PC-3 (cell line): ENCODE measurements at regions not wholly inside any gene's neighbourhood (a gene's known extent, or its start where the extent isn't known, plus 50 kb on each side); places are given as distances from the start of the nearest gene placed in this dataset.

Experiments used
- ATAC-seq: fragments of 200-7000 bp; cut with Tn5 transposase; 2 replicates; pipeline ENCODE4 v1.9.1; 2020; ENCODE audit warnings: mild to moderate bottlenecking, moderate library complexity
- BruUV-seq: library from RNA; stranded (reverse); fragments of 400-500 nt; replicated peaks from 2 replicates; lab custom pipeline; 2021; lab: Mats Ljungman, UMichigan
- CTCF ChIA-PET: fragments of 300-600 bp; sonication (Branson Sonifier 250); formaldehyde crosslinking; loops from one replicate; lab custom pipeline; 2022; ENCODE audit warnings: antibody characterized with exemption; lab: Charles Lee
- POLR2A ChIA-PET: fragments of 300-600 bp; sonication (Branson Sonifier 250); formaldehyde crosslinking; loops from one replicate; lab custom pipeline; 2022; ENCODE audit warnings: antibody characterized with exemption; ENCODE audit not compliant: unreplicated experiment; lab: Charles Lee
- DNase-seq: peaks from one replicate; pipeline ENCODE4 v3.0.0-alpha.2; 2015
- H2AFZ ChIP-seq: fragments of 300-600 bp; sonication (generic); 2 replicates; pipeline ENCODE4 v1.6.0; 2016; ENCODE audit warnings: antibody characterized with exemption, low read length
- H3F3A ChIP-seq: fragments of 300-600 bp; sonication (generic); one replicate; pipeline ENCODE4 v1.6.0; 2017; ENCODE audit warnings: antibody characterized with exemption, low read length, control low read depth, mild to moderate bottlenecking; ENCODE audit not compliant: unreplicated experiment
- H3K27ac ChIP-seq: fragments of 300-600 bp; sonication (generic); 2 replicates; pipeline ENCODE4 v1.5.1; 2016; ENCODE audit warnings: mild to moderate bottlenecking, low read length
- H3K27me3 ChIP-seq: fragments of 300-600 bp; sonication (generic); 2 replicates; pipeline ENCODE4 v1.6.1; 2016; ENCODE audit warnings: low read length, mixed read lengths
- H3K36me3 ChIP-seq: fragments of 300-600 bp; sonication (generic); 2 replicates; pipeline ENCODE4 v1.6.1; 2016; ENCODE audit warnings: low read depth, mixed run types, low read length, mixed read lengths
- H3K4me1 ChIP-seq: fragments of 300-600 bp; sonication (generic); 2 replicates; pipeline ENCODE4 v1.5.1; 2016; ENCODE audit warnings: low read length; ENCODE audit not compliant: insufficient read depth
- H3K4me2 ChIP-seq: fragments of 300-600 bp; sonication (generic); 2 replicates; pipeline ENCODE4 v1.6.0; 2016; ENCODE audit warnings: low read length
- H3K4me3 ChIP-seq: fragments of 300-600 bp; sonication (generic); 2 replicates; pipeline ENCODE4 v1.5.1; 2016; ENCODE audit warnings: mild to moderate bottlenecking, low read length, mixed read lengths
- H3K79me2 ChIP-seq: fragments of 300-600 bp; sonication (generic); 2 replicates; pipeline ENCODE4 v1.6.1; 2017; ENCODE audit warnings: low read length, mixed read lengths
- H3K9ac ChIP-seq: fragments of 300-600 bp; sonication (generic); 2 replicates; pipeline ENCODE4 v1.6.0; 2016; ENCODE audit warnings: mild to moderate bottlenecking, low read length
- H3K9me2 ChIP-seq: fragments of 300-600 bp; sonication (generic); replicated peaks from 2 replicates; pipeline ENCODE4 v1.6.1; 2016; ENCODE audit warnings: mixed run types, low read length, mixed read lengths
- H3K9me3 ChIP-seq: fragments of 300-600 bp; sonication (generic); 2 replicates; pipeline ENCODE4 v1.6.1; 2016; ENCODE audit warnings: low read length, mixed read lengths
- H4K20me1 ChIP-seq: fragments of 300-600 bp; sonication (generic); 2 replicates; pipeline ENCODE4 v1.6.1; 2016; ENCODE audit warnings: low read length, mixed read lengths
- EZH2 ChIP-seq: fragments of 300-600 bp; sonication (generic); IDR thresholded peaks from one replicate; pipeline ENCODE4 v1.6.1; 2017; ENCODE audit warnings: antibody characterized with exemption, mild to moderate bottlenecking, low read length; ENCODE audit not compliant: unreplicated experiment
- EZH2phosphoT487 ChIP-seq: fragments of 300-600 bp; sonication (generic); IDR thresholded peaks from 2 replicates; pipeline ENCODE4 v1.6.1; 2018; ENCODE audit warnings: mild to moderate bottlenecking, antibody characterized with exemption, low read length, borderline replicate concordance
- intact Hi-C: fragments of 100-400 bp; cut with micrococcal nuclease; formaldehyde crosslinking; loops from 2 replicates; pipeline ENCODE4 v1.9.0; 2023
- TF ChIP-seq, protein P1 (sequence below): fragments of 300-600 bp; sonication (generic); conservative IDR thresholded peaks from 2 replicates; pipeline ENCODE4 v1.5.1; 2017; ENCODE audit warnings: antibody characterized with exemption, low read depth, mild to moderate bottlenecking, low read length

DNA sequence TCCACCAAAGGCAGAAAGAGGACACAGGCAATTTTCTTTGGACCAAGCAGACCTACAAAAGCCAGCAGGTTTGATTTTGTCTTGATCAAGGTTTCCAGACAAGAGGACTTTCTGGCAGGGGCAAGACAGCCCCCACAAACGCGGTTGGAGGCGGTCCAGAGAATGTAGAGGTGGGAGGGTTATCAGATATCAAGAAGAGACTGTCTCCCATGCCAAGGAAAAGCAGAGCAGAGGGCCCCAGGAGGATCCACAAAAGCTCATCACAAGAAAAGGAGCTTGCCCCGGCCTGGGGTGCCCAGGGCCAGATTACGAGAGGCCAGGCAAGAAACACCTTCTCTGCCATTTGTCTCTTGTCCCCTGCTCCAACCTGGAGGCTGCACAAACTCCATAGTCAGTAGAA is 538.9 kb downstream of the BNC2 start:
- ChIA-PET POLR2A (no interaction called here), CTCF (interaction anchor here (0.6 kb wide), 1 partner anchor 198 kb away, joined by 3 read pairs; no protein-coding TSS in a partner anchor)
- H3K9ac ChIP-seq: no peak overlapping the region
- H3K27me3 ChIP-seq: no peaks in the 10 kb centered on the region
- H3F3A ChIP-seq: no peaks in the 10 kb centered on the region
- no TSS peak for BruUV-seq
- no peak overlapping the region for H3K27ac ChIP-seq
- DNase-seq (no peak), ATAC-seq (no peak)
- no peak overlapping the region for H3K4me3 ChIP-seq
- H3K36me3 ChIP-seq: no peaks in the 10 kb centered on the region
- H2AFZ ChIP-seq: no peak overlapping the region
- H3K4me1 ChIP-seq: peaks cover 12% of the 10 kb centered on the region
- TF ChIP-seq EZH2: no peak
- TF ChIP-seq, protein P1, sequence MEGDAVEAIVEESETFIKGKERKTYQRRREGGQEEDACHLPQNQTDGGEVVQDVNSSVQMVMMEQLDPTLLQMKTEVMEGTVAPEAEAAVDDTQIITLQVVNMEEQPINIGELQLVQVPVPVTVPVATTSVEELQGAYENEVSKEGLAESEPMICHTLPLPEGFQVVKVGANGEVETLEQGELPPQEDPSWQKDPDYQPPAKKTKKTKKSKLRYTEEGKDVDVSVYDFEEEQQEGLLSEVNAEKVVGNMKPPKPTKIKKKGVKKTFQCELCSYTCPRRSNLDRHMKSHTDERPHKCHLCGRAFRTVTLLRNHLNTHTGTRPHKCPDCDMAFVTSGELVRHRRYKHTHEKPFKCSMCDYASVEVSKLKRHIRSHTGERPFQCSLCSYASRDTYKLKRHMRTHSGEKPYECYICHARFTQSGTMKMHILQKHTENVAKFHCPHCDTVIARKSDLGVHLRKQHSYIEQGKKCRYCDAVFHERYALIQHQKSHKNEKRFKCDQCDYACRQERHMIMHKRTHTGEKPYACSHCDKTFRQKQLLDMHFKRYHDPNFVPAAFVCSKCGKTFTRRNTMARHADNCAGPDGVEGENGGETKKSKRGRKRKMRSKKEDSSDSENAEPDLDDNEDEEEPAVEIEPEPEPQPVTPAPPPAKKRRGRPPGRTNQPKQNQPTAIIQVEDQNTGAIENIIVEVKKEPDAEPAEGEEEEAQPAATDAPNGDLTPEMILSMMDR: no peak
- TF ChIP-seq EZH2phosphoT487: no peak
- H3K9me3 ChIP-seq: no peaks in the 10 kb centered on the region
- H4K20me1 ChIP-seq: no peaks in the 10 kb centered on the region
- H3K79me2 ChIP-seq: no peaks in the 10 kb centered on the region
- no peaks in the 10 kb centered on the region for H3K9me2 ChIP-seq
- intact Hi-C loops: no loop called here
- no peak overlapping the region for H3K4me2 ChIP-seq

DNA sequence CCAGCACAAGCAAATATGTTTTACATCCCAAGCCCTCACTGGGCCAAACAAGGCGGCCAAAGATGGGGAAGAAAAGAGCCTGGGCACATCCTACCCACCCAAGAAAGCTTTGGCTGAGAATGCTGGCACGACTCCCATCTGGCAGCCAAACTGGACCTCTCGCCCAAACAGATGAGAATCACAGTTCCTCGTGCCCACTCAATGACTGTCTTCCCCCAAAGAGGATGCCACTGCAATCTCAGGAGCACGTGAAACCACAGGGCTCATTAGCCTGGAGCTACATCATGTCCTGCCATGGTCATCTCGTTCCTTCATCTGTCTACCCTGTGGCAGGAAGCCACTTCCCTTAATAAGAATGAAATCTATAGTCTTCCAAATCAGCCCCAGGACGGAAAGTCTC is 536.8 kb downstream of the BNC2 start:
- no peak overlapping the region for H2AFZ ChIP-seq
- intact Hi-C loops: no loop called here

More for the DNA sequence above, 536.8 kb downstream of the BNC2 start:
- Histone ChIP-seq H4K20me1 (no peaks in the 10 kb centered on the region), H3K27me3 (no peaks in the 10 kb centered on the region), H3K36me3 (no peaks in the 10 kb centered on the region), H3K9me3 (no peaks in the 10 kb centered on the region), H3K27ac (no peak overlapping the region), H3K4me3 (no peak overlapping the region), H3K9me2 (no peaks in the 10 kb centered on the region), H3K9ac (no peak overlapping the region), H3F3A (peaks cover 5% of the 10 kb centered on the region), H3K4me1 (peaks cover 30% of the 10 kb centered on the region), H3K4me2 (no peak overlapping the region), H3K79me2 (no peaks in the 10 kb centered on the region)
- ChIA-PET POLR2A (no interaction called here), CTCF (no interaction called here)
- ATAC-seq (no peak), DNase-seq (no peak)
- BruUV-seq: no TSS peak
- no peak for TF ChIP-seq EZH2
- TF ChIP-seq, protein P1: no peak
- no peak for TF ChIP-seq EZH2phosphoT487
